ENCODE measurements at regions not wholly inside any gene's neighbourhood (a gene's known extent, or its start where the extent isn't known, plus 50 kb on each side); places are given as distances from the start of the nearest gene placed in this dataset.

DNA sequence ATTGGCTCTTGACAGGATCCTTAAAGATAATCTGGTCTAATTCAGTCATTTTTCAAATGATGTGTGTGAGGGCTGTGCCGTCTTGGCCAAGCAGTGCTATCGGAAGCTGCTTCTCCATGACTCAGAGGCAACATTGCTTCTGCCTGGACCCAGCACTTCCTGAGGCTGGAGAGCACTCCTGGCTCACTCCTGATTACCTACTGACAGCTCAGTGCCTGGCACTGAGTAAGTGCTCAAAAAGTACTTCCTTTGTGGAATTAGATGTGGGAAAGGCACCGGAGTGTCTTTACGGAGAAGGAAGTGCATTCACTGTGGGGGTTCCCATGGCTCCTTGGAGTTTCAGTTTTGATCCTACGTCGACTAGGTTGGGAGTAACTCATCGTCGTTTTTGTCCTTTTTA lies 86.9 kb upstream of the UBE3A start:
- H3K4me3 ChIP-seq, result no peak overlapping the region
- no peaks in the 10 kb centered on the region for H3K4me1 ChIP-seq
- H3K27ac ChIP-seq, result no peak overlapping the region
- intact Hi-C loops (cut with DNase I), result no loop called here
- DNase-seq, result no peak
- no peaks in the 10 kb centered on the region for H3K27me3 ChIP-seq
- no peaks in the 10 kb centered on the region for H3K36me3 ChIP-seq
- TF ChIP-seq, protein P1, sequence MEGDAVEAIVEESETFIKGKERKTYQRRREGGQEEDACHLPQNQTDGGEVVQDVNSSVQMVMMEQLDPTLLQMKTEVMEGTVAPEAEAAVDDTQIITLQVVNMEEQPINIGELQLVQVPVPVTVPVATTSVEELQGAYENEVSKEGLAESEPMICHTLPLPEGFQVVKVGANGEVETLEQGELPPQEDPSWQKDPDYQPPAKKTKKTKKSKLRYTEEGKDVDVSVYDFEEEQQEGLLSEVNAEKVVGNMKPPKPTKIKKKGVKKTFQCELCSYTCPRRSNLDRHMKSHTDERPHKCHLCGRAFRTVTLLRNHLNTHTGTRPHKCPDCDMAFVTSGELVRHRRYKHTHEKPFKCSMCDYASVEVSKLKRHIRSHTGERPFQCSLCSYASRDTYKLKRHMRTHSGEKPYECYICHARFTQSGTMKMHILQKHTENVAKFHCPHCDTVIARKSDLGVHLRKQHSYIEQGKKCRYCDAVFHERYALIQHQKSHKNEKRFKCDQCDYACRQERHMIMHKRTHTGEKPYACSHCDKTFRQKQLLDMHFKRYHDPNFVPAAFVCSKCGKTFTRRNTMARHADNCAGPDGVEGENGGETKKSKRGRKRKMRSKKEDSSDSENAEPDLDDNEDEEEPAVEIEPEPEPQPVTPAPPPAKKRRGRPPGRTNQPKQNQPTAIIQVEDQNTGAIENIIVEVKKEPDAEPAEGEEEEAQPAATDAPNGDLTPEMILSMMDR (IDR thresholded peaks at IDR 0.05), result no peak
- H3K9ac ChIP-seq (ENCODE audit: low read depth in 2 of 2, low read length in 2 of 2), result no peak overlapping the region
- H3K9me3 ChIP-seq, result no peaks in the 10 kb centered on the region

DNA sequence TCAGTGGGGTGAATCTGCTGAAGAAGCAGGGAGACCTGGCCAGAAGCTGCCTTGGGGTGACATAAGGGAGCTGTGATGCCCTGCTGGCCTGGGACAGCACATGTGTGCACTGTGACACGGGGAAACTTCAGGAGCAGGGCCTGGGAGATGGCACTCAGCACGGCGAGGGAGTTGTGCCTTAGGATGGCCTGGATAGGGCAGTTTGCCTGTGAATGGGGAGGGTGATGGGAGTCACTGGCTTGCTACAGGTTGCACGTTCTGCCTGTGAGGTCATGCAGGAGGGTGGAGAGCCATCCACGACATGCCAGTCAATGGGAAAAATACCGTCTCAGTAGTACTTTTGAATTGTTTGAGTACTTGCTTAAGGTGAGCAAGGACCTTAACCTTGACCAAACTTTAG lies 76.8 kb upstream of the UBE3A start:
- Histone ChIP-seq H3K9me3 (no peaks in the 10 kb centered on the region), H3K4me1 (no peaks in the 10 kb centered on the region), H3K4me3 (no peak overlapping the region), H3K36me3 (no peaks in the 10 kb centered on the region), H3K27me3 (no peaks in the 10 kb centered on the region), H3K9ac (ENCODE audit: low read depth in 2 of 2, low read length in 2 of 2) (no peak overlapping the region), H3K27ac (no peak overlapping the region)
- TF ChIP-seq, protein P1 (IDR thresholded peaks at IDR 0.05), result no peak
- no peak for DNase-seq
- intact Hi-C loops (cut with DNase I), result no loop called here

DNA sequence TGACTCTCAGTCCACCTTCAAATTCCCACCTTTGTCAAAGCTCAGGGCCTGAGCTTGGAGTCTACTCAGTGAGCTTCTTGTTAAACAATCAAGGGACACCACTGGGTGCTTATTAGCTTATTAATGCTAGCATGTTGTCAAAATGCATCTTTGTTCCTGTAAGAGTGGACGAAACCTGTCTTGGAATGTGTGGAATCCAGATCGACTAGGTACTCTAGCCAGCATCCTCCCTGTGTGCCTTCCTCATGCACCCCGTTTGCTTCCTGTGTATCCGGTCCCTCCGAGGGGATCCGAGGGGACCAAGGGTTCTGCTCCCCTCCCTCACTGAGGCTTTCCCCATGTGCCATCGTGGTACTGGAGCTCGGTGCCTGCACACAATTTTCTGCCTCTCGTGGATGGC lies 75.7 kb upstream of the UBE3A start:
- TF ChIP-seq, protein P1 (IDR thresholded peaks at IDR 0.05), result no peak
- Histone ChIP-seq H3K27me3 (no peaks in the 10 kb centered on the region), H3K36me3 (no peaks in the 10 kb centered on the region), H3K27ac (no peak overlapping the region), H3K4me3 (no peak overlapping the region), H3K4me1 (no peaks in the 10 kb centered on the region), H3K9ac (ENCODE audit: low read depth in 2 of 2, low read length in 2 of 2) (no peak overlapping the region), H3K9me3 (no peaks in the 10 kb centered on the region)
- no peak for DNase-seq
- intact Hi-C loops (cut with DNase I), result no loop called here

DNA sequence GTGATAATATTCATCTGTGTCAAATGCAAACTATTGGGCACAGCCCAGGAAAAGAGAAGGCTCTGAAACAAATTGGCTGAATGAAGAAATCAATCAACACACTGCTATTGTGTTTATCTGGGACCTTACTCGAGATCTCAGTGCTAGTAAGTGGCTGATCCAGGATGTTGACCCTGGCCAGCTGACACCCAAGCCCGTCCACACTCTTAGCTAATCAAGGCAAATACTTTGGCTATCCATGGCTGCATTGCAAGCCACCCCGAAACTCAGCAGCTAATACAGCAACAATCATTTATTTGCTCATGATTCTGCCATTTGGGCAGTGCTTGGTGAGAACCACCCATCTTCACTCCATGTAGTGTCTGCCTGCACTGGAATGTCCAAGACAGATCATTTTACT lies 74.1 kb upstream of the UBE3A start:
- H3K9me3 ChIP-seq, result no peaks in the 10 kb centered on the region
- intact Hi-C loops (cut with DNase I), result no loop called here
- H3K9ac ChIP-seq (ENCODE audit: low read depth in 2 of 2, low read length in 2 of 2), result no peak overlapping the region
- no peak overlapping the region for H3K27ac ChIP-seq
- H3K36me3 ChIP-seq, result no peaks in the 10 kb centered on the region
- no peaks in the 10 kb centered on the region for H3K27me3 ChIP-seq
- no peak for DNase-seq
- H3K4me1 ChIP-seq, result no peaks in the 10 kb centered on the region
- H3K4me3 ChIP-seq, result no peak overlapping the region
- TF ChIP-seq, protein P1 (IDR thresholded peaks at IDR 0.05), result no peak

DNA sequence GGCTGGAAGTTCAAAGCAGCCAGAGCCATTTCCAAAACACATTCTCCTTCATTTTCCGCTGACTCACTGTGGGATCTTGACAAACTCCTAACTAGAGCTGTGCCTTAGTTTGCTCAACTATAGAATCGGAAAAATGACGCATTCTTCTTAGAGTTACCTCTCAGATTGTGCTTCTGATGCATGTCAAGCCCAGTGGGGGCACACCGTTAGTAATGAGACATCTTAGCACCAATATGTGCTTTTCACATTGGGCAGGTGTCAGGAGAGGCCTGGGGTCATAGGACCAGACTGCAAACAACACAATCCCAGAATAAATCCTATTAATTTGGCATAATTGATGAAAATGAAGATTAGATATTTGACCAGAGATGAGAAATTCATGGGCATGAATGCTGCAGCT lies 71.3 kb upstream of the UBE3A start:
- Histone ChIP-seq H3K27ac (no peak overlapping the region), H3K4me3 (no peak overlapping the region), H3K9me3 (no peaks in the 10 kb centered on the region), H3K27me3 (no peaks in the 10 kb centered on the region), H3K4me1 (no peaks in the 10 kb centered on the region), H3K36me3 (no peaks in the 10 kb centered on the region), H3K9ac (ENCODE audit: low read depth in 2 of 2, low read length in 2 of 2) (no peak overlapping the region)
- no peak for DNase-seq
- TF ChIP-seq, protein P1 (IDR thresholded peaks at IDR 0.05), result no peak
- intact Hi-C loops (cut with DNase I), result no loop called here

- H3K9me3 ChIP-seq, result no peaks in the 10 kb centered on the region
- intact Hi-C loops (cut with DNase I), result loop anchor here (10.0 kb wide), 1 partner anchor 1865 kb away; the partner anchor contains the start of gene MAGEL2
- H3K27ac ChIP-seq, result no peak overlapping the region
- no peaks in the 10 kb centered on the region for H3K36me3 ChIP-seq
- TF ChIP-seq, protein P1 (IDR thresholded peaks at IDR 0.05), result no peak
- H3K27me3 ChIP-seq, result no peaks in the 10 kb centered on the region
- DNase-seq, result no peak
- no peak overlapping the region for H3K4me3 ChIP-seq
- no peaks in the 10 kb centered on the region for H3K4me1 ChIP-seq
- no peak overlapping the region for H3K9ac ChIP-seq (ENCODE audit: low read depth in 2 of 2, low read length in 2 of 2)
These were observed 70.9 kb upstream of the UBE3A start for GRCh38 chr15:25509703-25510102.
